ENCODE measurements at regions not wholly inside any gene's neighbourhood (a gene's known extent, or its start where the extent isn't known, plus 50 kb on each side); places are given as distances from the start of the nearest gene placed in this dataset.
"Not testable (repeated sequence)": the region's sequence is repeated elsewhere in the genome, so short reads cannot be mapped to it uniquely, and the experiment has no call there.

DNA sequence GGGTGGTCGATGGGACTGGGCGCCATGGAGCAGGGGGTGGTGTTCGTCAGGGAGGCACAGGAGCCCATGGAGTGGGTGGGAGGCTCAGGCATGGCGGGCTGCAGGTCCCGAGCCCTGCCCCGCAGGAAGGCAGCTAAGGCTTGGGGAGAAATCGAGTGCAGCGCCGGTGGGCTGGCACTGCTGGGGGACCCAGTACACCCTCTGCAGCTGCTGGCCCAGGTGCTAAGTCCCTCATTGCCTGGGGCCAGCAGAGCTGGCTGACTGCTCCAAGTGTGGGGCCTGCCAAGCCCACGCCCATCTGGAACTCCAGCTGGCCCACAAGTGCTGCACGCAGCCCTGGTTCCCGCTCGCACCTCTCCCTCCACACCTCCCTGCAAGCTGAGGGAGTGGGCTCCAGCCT lies 1009.6 kb downstream of the TMTC2 start:
- TF ChIP-seq, protein P1, sequence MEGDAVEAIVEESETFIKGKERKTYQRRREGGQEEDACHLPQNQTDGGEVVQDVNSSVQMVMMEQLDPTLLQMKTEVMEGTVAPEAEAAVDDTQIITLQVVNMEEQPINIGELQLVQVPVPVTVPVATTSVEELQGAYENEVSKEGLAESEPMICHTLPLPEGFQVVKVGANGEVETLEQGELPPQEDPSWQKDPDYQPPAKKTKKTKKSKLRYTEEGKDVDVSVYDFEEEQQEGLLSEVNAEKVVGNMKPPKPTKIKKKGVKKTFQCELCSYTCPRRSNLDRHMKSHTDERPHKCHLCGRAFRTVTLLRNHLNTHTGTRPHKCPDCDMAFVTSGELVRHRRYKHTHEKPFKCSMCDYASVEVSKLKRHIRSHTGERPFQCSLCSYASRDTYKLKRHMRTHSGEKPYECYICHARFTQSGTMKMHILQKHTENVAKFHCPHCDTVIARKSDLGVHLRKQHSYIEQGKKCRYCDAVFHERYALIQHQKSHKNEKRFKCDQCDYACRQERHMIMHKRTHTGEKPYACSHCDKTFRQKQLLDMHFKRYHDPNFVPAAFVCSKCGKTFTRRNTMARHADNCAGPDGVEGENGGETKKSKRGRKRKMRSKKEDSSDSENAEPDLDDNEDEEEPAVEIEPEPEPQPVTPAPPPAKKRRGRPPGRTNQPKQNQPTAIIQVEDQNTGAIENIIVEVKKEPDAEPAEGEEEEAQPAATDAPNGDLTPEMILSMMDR (IDR thresholded peaks at IDR 0.05): not testable (repeated sequence)
- not testable (repeated sequence) for TF ChIP-seq POLR2A (IDR thresholded peaks at IDR 0.05)
